Right renal pelvis (tissue), 4 donors: ENCODE measurements at regions not wholly inside any gene's neighbourhood (a gene's known extent, or its start where the extent isn't known, plus 50 kb on each side); places are given as distances from the start of the nearest gene placed in this dataset.
"Not testable (repeated sequence)": the region's sequence is repeated elsewhere in the genome, so short reads cannot be mapped to it uniquely, and the experiment has no call there.

Experiments
- DNase-seq, 4 donors: peaks; one replicate each; pipeline ENCODE4 v3.0.0-alpha.2; 2013; ENCODE audit warnings: low read depth in 4 of 4, low spot score in 3 of 4, missing footprints in 1 of 4

- no peak for DNase-seq
These were observed 187.7 kb upstream of the NUDT10 start for GRCh38 chrX:51144828-51145442.

GRCh38 chrX:51148848-51149247 is 183.8 kb upstream of the NUDT10 start:
- DNase-seq: no peak

- no peak for DNase-seq
These were observed 180.9 kb upstream of the NUDT10 start for GRCh38 chrX:51151734-51152133.

GRCh38 chrX:51155157-51155556 is 177.5 kb upstream of the NUDT10 start:
- DNase-seq: no peak

- no peak for DNase-seq
These were observed 177.1 kb upstream of the NUDT10 start for GRCh38 chrX:51155566-51155965.

GRCh38 chrX:51158231-51158630 is 174.4 kb upstream of the NUDT10 start:
- DNase-seq: no peak

GRCh38 chrX:51159378-51159777 is 173.2 kb upstream of the NUDT10 start:
- DNase-seq: not testable (repeated sequence)

GRCh38 chrX:51163730-51164129 is 168.9 kb upstream of the NUDT10 start:
- DNase-seq: no peak

- not testable (repeated sequence) for DNase-seq
These were observed 154.2 kb upstream of the NUDT10 start for GRCh38 chrX:51178356-51178900.

- not testable (repeated sequence) for DNase-seq
These were observed 152.8 kb upstream of the NUDT10 start for GRCh38 chrX:51179805-51180204.

- no peak for DNase-seq
These were observed 150.1 kb upstream of the NUDT10 start for GRCh38 chrX:51182545-51182944.

GRCh38 chrX:51192104-51192503 is 140.5 kb upstream of the NUDT10 start:
- DNase-seq: no peak

- DNase-seq: no peak
These were observed 117.4 kb upstream of the NUDT10 start for GRCh38 chrX:51215266-51215665.

- no peak for DNase-seq
These were observed 116.8 kb upstream of the NUDT10 start for GRCh38 chrX:51215856-51216255.

- no peak for DNase-seq
These were observed 90.4 kb upstream of the NUDT10 start for GRCh38 chrX:51242212-51242611.

- no peak for DNase-seq
These were observed 75.1 kb upstream of the NUDT10 start for GRCh38 chrX:51257490-51257889.

- DNase-seq: not testable (repeated sequence)
These were observed 70.4 kb upstream of the NUDT10 start for GRCh38 chrX:51262271-51262670.

GRCh38 chrX:51272638-51273037 is 60.0 kb upstream of the NUDT10 start:
- DNase-seq: no peak

GRCh38 chrX:51281758-51282318 is 50.8 kb upstream of the NUDT10 start:
- DNase-seq: no peak
